H9 (cell line): ENCODE measurements at regions not wholly inside any gene's neighbourhood (a gene's known extent, or its start where the extent isn't known, plus 50 kb on each side); places are given as distances from the start of the nearest gene placed in this dataset.

ENCODE experiments used
- DNase-seq: peaks from one replicate; pipeline ENCODE4 v3.0.0-alpha.2; 2017
- H2AFZ ChIP-seq: one replicate; pipeline ENCODE4 v1.6.1; 2013; ENCODE audit warnings: mild to moderate bottlenecking, low read length, control low read depth, moderate library complexity
- H2AK5ac ChIP-seq: 2 replicates; pipeline ENCODE4 v1.6.1; 2013; ENCODE audit warnings: low read length, control low read depth, mixed read lengths; ENCODE audit not compliant: insufficient read length
- H2BK120ac ChIP-seq: one replicate; pipeline ENCODE4 v1.6.1; 2013; ENCODE audit warnings: low read depth, mild to moderate bottlenecking, low read length, control low read depth, inconsistent platforms; ENCODE audit not compliant: poor library complexity, severe bottlenecking
- H2BK12ac ChIP-seq: 2 replicates; pipeline ENCODE4 v1.6.1; 2013; ENCODE audit warnings: low read length, control low read depth, mixed read lengths, low read depth; ENCODE audit not compliant: insufficient read length
- H2BK15ac ChIP-seq: 2 replicates; pipeline ENCODE4 v1.6.1; 2013; ENCODE audit warnings: low read depth, low read length, control low read depth
- H2BK20ac ChIP-seq: one replicate; pipeline ENCODE4 v1.6.1; 2013; ENCODE audit warnings: low read depth, mild to moderate bottlenecking, low read length, control low read depth, inconsistent platforms; ENCODE audit not compliant: poor library complexity, severe bottlenecking
- H2BK5ac ChIP-seq: 2 replicates; pipeline ENCODE4 v1.6.1; 2013; ENCODE audit warnings: low read length, control low read depth, mixed read lengths; ENCODE audit not compliant: insufficient read length
- H3K14ac ChIP-seq: 2 replicates; pipeline ENCODE4 v1.6.1; 2013; ENCODE audit warnings: low read length, control low read depth; ENCODE audit not compliant: insufficient read depth
- H3K18ac ChIP-seq: 2 replicates; pipeline ENCODE4 v1.6.1; 2013; ENCODE audit warnings: low read depth, mild to moderate bottlenecking, mixed read lengths, low read length, control low read depth; ENCODE audit not compliant: insufficient read length
- H3K23ac ChIP-seq: 2 replicates; pipeline ENCODE4 v1.6.1; 2013; ENCODE audit warnings: low read length, control low read depth, mixed read lengths, low read depth; ENCODE audit not compliant: insufficient read length
- H3K23me2 ChIP-seq: 2 replicates; pipeline ENCODE4 v1.6.1; 2013; ENCODE audit warnings: low read depth, mild to moderate bottlenecking, mixed read lengths, low read length, control low read depth; ENCODE audit not compliant: insufficient read length, poor library complexity, severe bottlenecking
- H3K27ac ChIP-seq: 2 replicates; pipeline ENCODE4 v1.5.1; 2013; ENCODE audit warnings: low read length, control low read depth, mixed read lengths, low read depth; ENCODE audit not compliant: insufficient read length
- H3K27me3 ChIP-seq: 2 replicates; pipeline ENCODE4 v1.6.1; 2013; ENCODE audit warnings: low read length, control low read depth, inconsistent platforms; ENCODE audit not compliant: insufficient read depth
- H3K4ac ChIP-seq: 2 replicates; pipeline ENCODE4 v1.6.1; 2013; ENCODE audit warnings: low read depth, mild to moderate bottlenecking, control low read depth, inconsistent platforms, low read length, moderate library complexity
- H3K4me1 ChIP-seq: 2 replicates; pipeline ENCODE4 v1.6.1; 2013; ENCODE audit warnings: low read length, control low read depth, inconsistent platforms; ENCODE audit not compliant: insufficient read depth
- H3K4me2 ChIP-seq: 2 replicates; pipeline ENCODE4 v1.6.1; 2013; ENCODE audit warnings: low read length, control low read depth, mixed read lengths; ENCODE audit not compliant: insufficient read length, insufficient read depth
- H3K56ac ChIP-seq: 2 replicates; pipeline ENCODE4 v1.6.1; 2013; ENCODE audit warnings: low read depth, mild to moderate bottlenecking, mixed read lengths, low read length, control low read depth; ENCODE audit not compliant: insufficient read length
- H3K79me1 ChIP-seq: 2 replicates; pipeline ENCODE4 v1.6.1; 2013; ENCODE audit warnings: low read depth, mild to moderate bottlenecking, moderate library complexity, low read length, control low read depth, inconsistent platforms; ENCODE audit not compliant: insufficient read depth, poor library complexity, severe bottlenecking
- H3K79me2 ChIP-seq: 2 replicates; pipeline ENCODE4 v1.6.1; 2013; ENCODE audit warnings: low read length, control low read depth, inconsistent platforms; ENCODE audit not compliant: insufficient read depth
- H3K9ac ChIP-seq: 2 replicates; pipeline ENCODE4 v1.6.1; 2013; ENCODE audit warnings: low read length, control low read depth, mixed read lengths; ENCODE audit not compliant: insufficient read length; ENCODE audit errors: extremely low read depth
- H3K9me3 ChIP-seq: one replicate; pipeline ENCODE4 v1.6.1; 2013; ENCODE audit warnings: low read depth, low read length, inconsistent platforms; ENCODE audit not compliant: control insufficient read depth
- H3T11ph ChIP-seq: one replicate; pipeline ENCODE4 v1.6.1; 2013; ENCODE audit warnings: mild to moderate bottlenecking, low read length, control low read depth, inconsistent platforms
- H4K20me1 ChIP-seq: one replicate; pipeline ENCODE4 v1.6.1; 2013; ENCODE audit not compliant: control insufficient read depth, insufficient read length, insufficient read depth
- H4K5ac ChIP-seq: 2 replicates; pipeline ENCODE4 v1.6.1; 2013; ENCODE audit warnings: low read depth, mild to moderate bottlenecking, mixed read lengths, low read length, control low read depth; ENCODE audit not compliant: insufficient read length
- H4K8ac ChIP-seq: replicated peaks from 2 replicates; pipeline ENCODE4 v1.6.1; 2013; ENCODE audit warnings: low read length, control low read depth, mixed read lengths, low read depth; ENCODE audit not compliant: insufficient read length
- H4K91ac ChIP-seq: 2 replicates; pipeline ENCODE4 v1.6.1; 2013; ENCODE audit warnings: low read depth, mild to moderate bottlenecking, moderate library complexity, mixed read lengths, low read length, control low read depth; ENCODE audit not compliant: insufficient read length
- H3K27ac Mint-ChIP-seq, 3 experiments: 2 replicates in 2 of 3; 3 replicates in 1 of 3; pipeline ENCODE4 v1.8.0; 2020 to 2021; ENCODE audit warnings: mixed read lengths in 3 of 3, mild to moderate bottlenecking in 1 of 3, moderate library complexity in 1 of 3
- H3K27me3 Mint-ChIP-seq: 2 replicates; pipeline ENCODE4 v1.8.0; 2021; ENCODE audit warnings: low read depth, mild to moderate bottlenecking, moderate library complexity, mixed read lengths
- H3K36me3 Mint-ChIP-seq, 3 experiments: 2 replicates in 2 of 3; 3 replicates in 1 of 3; pipeline ENCODE4 v1.8.0; 2020 to 2021; ENCODE audit warnings: low read depth in 3 of 3, mixed read lengths in 3 of 3; ENCODE audit not compliant: insufficient read depth in 1 of 3
- H3K4me1 Mint-ChIP-seq, 2 experiments: 2 replicates each; pipeline ENCODE4 v1.8.0; 2020; ENCODE audit warnings: mixed read lengths in 2 of 2
- H3K4me3 Mint-ChIP-seq, 2 experiments: 2 replicates in 1 of 2; 3 replicates in 1 of 2; pipeline ENCODE4 v1.8.0; 2020 to 2021; ENCODE audit warnings: mild to moderate bottlenecking in 2 of 2, mixed read lengths in 2 of 2, moderate library complexity in 1 of 2
- H3K9me3 Mint-ChIP-seq, 2 experiments: 2 replicates in 1 of 2; 3 replicates in 1 of 2; pipeline ENCODE4 v1.8.0; 2020; ENCODE audit warnings: mild to moderate bottlenecking in 2 of 2, mixed read lengths in 2 of 2, moderate library complexity in 1 of 2
- WGBS: extraction: QIAGEN DNeasy Blood & Tissue Kit; methylation state at CpG from one replicate; pipeline ENCODE4 v1.1.7; 2013; ENCODE audit warnings: missing lambda C conversion rate, low lambda C conversion rate, mixed read lengths; ENCODE audit not compliant: insufficient read length; ENCODE audit errors: extremely low coverage; 5-methylcytosine and 5-hydroxymethylcytosine counted together
- TF ChIP-seq, protein P1 (sequence below): fragments of 200-600 bp; sonication (generic); conservative IDR thresholded peaks from 3 replicates; pipeline ENCODE4 v1.8.0; 2021; ENCODE audit warnings: antibody characterized with exemption, mild to moderate bottlenecking

DNA sequence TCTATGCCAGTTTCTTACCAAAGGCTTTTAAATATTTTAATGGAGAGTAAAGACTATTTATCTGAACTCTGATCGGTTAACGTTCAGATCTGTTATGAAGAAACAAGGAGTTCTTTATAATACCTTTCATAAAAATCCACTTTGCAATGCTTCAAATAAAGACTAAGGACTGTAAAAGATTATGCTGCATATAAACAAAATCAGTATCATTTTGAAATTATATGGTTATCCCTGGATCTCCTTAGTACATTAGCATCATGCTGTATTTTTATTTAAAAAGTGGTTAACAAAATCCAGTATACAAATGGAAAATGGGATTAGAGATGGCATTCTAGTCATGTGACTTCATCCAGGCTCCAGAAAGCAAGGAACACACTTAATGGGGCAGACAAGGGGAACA, 386.8 kb downstream of the LMO4 start:
- TF ChIP-seq, protein P1, sequence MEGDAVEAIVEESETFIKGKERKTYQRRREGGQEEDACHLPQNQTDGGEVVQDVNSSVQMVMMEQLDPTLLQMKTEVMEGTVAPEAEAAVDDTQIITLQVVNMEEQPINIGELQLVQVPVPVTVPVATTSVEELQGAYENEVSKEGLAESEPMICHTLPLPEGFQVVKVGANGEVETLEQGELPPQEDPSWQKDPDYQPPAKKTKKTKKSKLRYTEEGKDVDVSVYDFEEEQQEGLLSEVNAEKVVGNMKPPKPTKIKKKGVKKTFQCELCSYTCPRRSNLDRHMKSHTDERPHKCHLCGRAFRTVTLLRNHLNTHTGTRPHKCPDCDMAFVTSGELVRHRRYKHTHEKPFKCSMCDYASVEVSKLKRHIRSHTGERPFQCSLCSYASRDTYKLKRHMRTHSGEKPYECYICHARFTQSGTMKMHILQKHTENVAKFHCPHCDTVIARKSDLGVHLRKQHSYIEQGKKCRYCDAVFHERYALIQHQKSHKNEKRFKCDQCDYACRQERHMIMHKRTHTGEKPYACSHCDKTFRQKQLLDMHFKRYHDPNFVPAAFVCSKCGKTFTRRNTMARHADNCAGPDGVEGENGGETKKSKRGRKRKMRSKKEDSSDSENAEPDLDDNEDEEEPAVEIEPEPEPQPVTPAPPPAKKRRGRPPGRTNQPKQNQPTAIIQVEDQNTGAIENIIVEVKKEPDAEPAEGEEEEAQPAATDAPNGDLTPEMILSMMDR, result no peak
- Histone ChIP-seq H3K18ac (no peak overlapping the region), H2AFZ (no peak overlapping the region), H3K4ac (no peak overlapping the region), H3K9me3 (no peaks in the 10 kb centered on the region), H3K4me2 (no peak overlapping the region), H2BK120ac (no peak overlapping the region), H3K27me3 (no peaks in the 10 kb centered on the region), H3K14ac (no peak overlapping the region), H3K23ac (no peak overlapping the region), H3K79me2 (no peaks in the 10 kb centered on the region), H2BK20ac (no peak overlapping the region), H3K4me1 (no peaks in the 10 kb centered on the region), H4K5ac (no peak overlapping the region), H2BK5ac (no peak overlapping the region), H3K27ac (no peak overlapping the region), H2AK5ac (no peak overlapping the region), H3K9ac (no peak overlapping the region), H4K91ac (no peak overlapping the region), H3K79me1 (no peaks in the 10 kb centered on the region), H4K20me1 (no peaks in the 10 kb centered on the region), H4K8ac (no peak overlapping the region), H2BK15ac (no peak overlapping the region), H3K23me2 (no peaks in the 10 kb centered on the region), H3T11ph (no peak overlapping the region), H3K56ac (no peak overlapping the region), H2BK12ac (no peak overlapping the region)
- H3K4me3 Mint-ChIP-seq, result no peak overlapping the region
- no peaks in the 10 kb centered on the region for H3K27me3 Mint-ChIP-seq
- no CpG with 5 or more reads among the region's 2 CpGs for WGBS
- H3K9me3 Mint-ChIP-seq, result no peaks in the 10 kb centered on the region; a peak in 1 of 5 replicates
- DNase-seq, result no peak
- H3K4me1 Mint-ChIP-seq, result peaks cover 7 to 10% of the 10 kb centered on the region in 2 experiments
- H3K36me3 Mint-ChIP-seq, result no peaks in the 10 kb centered on the region
- peak overlapping the region in 1 of 3 experiments; percentile 51; a peak in 1 of 7 replicates for H3K27ac Mint-ChIP-seq
